H9 (cell line): ENCODE measurements at regions not wholly inside any gene's neighbourhood (a gene's known extent, or its start where the extent isn't known, plus 50 kb on each side); places are given as distances from the start of the nearest gene placed in this dataset.

Source experiments
- DNase-seq: peaks from one replicate; pipeline ENCODE4 v3.0.0-alpha.2; 2017
- H2AFZ ChIP-seq: one replicate; pipeline ENCODE4 v1.6.1; 2013; ENCODE audit warnings: mild to moderate bottlenecking, low read length, control low read depth, moderate library complexity
- H2AK5ac ChIP-seq: 2 replicates; pipeline ENCODE4 v1.6.1; 2013; ENCODE audit warnings: low read length, control low read depth, mixed read lengths; ENCODE audit not compliant: insufficient read length
- H2BK120ac ChIP-seq: one replicate; pipeline ENCODE4 v1.6.1; 2013; ENCODE audit warnings: low read depth, mild to moderate bottlenecking, low read length, control low read depth, inconsistent platforms; ENCODE audit not compliant: poor library complexity, severe bottlenecking
- H2BK12ac ChIP-seq: 2 replicates; pipeline ENCODE4 v1.6.1; 2013; ENCODE audit warnings: low read length, control low read depth, mixed read lengths, low read depth; ENCODE audit not compliant: insufficient read length
- H2BK15ac ChIP-seq: 2 replicates; pipeline ENCODE4 v1.6.1; 2013; ENCODE audit warnings: low read depth, low read length, control low read depth
- H2BK20ac ChIP-seq: one replicate; pipeline ENCODE4 v1.6.1; 2013; ENCODE audit warnings: low read depth, mild to moderate bottlenecking, low read length, control low read depth, inconsistent platforms; ENCODE audit not compliant: poor library complexity, severe bottlenecking
- H2BK5ac ChIP-seq: 2 replicates; pipeline ENCODE4 v1.6.1; 2013; ENCODE audit warnings: low read length, control low read depth, mixed read lengths; ENCODE audit not compliant: insufficient read length
- H3K14ac ChIP-seq: 2 replicates; pipeline ENCODE4 v1.6.1; 2013; ENCODE audit warnings: low read length, control low read depth; ENCODE audit not compliant: insufficient read depth
- H3K18ac ChIP-seq: 2 replicates; pipeline ENCODE4 v1.6.1; 2013; ENCODE audit warnings: low read depth, mild to moderate bottlenecking, mixed read lengths, low read length, control low read depth; ENCODE audit not compliant: insufficient read length
- H3K23ac ChIP-seq: 2 replicates; pipeline ENCODE4 v1.6.1; 2013; ENCODE audit warnings: low read length, control low read depth, mixed read lengths, low read depth; ENCODE audit not compliant: insufficient read length
- H3K23me2 ChIP-seq: 2 replicates; pipeline ENCODE4 v1.6.1; 2013; ENCODE audit warnings: low read depth, mild to moderate bottlenecking, mixed read lengths, low read length, control low read depth; ENCODE audit not compliant: insufficient read length, poor library complexity, severe bottlenecking
- H3K27ac ChIP-seq: 2 replicates; pipeline ENCODE4 v1.5.1; 2013; ENCODE audit warnings: low read length, control low read depth, mixed read lengths, low read depth; ENCODE audit not compliant: insufficient read length
- H3K27me3 ChIP-seq: 2 replicates; pipeline ENCODE4 v1.6.1; 2013; ENCODE audit warnings: low read length, control low read depth, inconsistent platforms; ENCODE audit not compliant: insufficient read depth
- H3K4ac ChIP-seq: 2 replicates; pipeline ENCODE4 v1.6.1; 2013; ENCODE audit warnings: low read depth, mild to moderate bottlenecking, control low read depth, inconsistent platforms, low read length, moderate library complexity
- H3K4me1 ChIP-seq: 2 replicates; pipeline ENCODE4 v1.6.1; 2013; ENCODE audit warnings: low read length, control low read depth, inconsistent platforms; ENCODE audit not compliant: insufficient read depth
- H3K4me2 ChIP-seq: 2 replicates; pipeline ENCODE4 v1.6.1; 2013; ENCODE audit warnings: low read length, control low read depth, mixed read lengths; ENCODE audit not compliant: insufficient read length, insufficient read depth
- H3K56ac ChIP-seq: 2 replicates; pipeline ENCODE4 v1.6.1; 2013; ENCODE audit warnings: low read depth, mild to moderate bottlenecking, mixed read lengths, low read length, control low read depth; ENCODE audit not compliant: insufficient read length
- H3K79me1 ChIP-seq: 2 replicates; pipeline ENCODE4 v1.6.1; 2013; ENCODE audit warnings: low read depth, mild to moderate bottlenecking, moderate library complexity, low read length, control low read depth, inconsistent platforms; ENCODE audit not compliant: insufficient read depth, poor library complexity, severe bottlenecking
- H3K79me2 ChIP-seq: 2 replicates; pipeline ENCODE4 v1.6.1; 2013; ENCODE audit warnings: low read length, control low read depth, inconsistent platforms; ENCODE audit not compliant: insufficient read depth
- H3K9ac ChIP-seq: 2 replicates; pipeline ENCODE4 v1.6.1; 2013; ENCODE audit warnings: low read length, control low read depth, mixed read lengths; ENCODE audit not compliant: insufficient read length; ENCODE audit errors: extremely low read depth
- H3K9me3 ChIP-seq: one replicate; pipeline ENCODE4 v1.6.1; 2013; ENCODE audit warnings: low read depth, low read length, inconsistent platforms; ENCODE audit not compliant: control insufficient read depth
- H3T11ph ChIP-seq: one replicate; pipeline ENCODE4 v1.6.1; 2013; ENCODE audit warnings: mild to moderate bottlenecking, low read length, control low read depth, inconsistent platforms
- H4K20me1 ChIP-seq: one replicate; pipeline ENCODE4 v1.6.1; 2013; ENCODE audit not compliant: control insufficient read depth, insufficient read length, insufficient read depth
- H4K5ac ChIP-seq: 2 replicates; pipeline ENCODE4 v1.6.1; 2013; ENCODE audit warnings: low read depth, mild to moderate bottlenecking, mixed read lengths, low read length, control low read depth; ENCODE audit not compliant: insufficient read length
- H4K8ac ChIP-seq: replicated peaks from 2 replicates; pipeline ENCODE4 v1.6.1; 2013; ENCODE audit warnings: low read length, control low read depth, mixed read lengths, low read depth; ENCODE audit not compliant: insufficient read length
- H4K91ac ChIP-seq: 2 replicates; pipeline ENCODE4 v1.6.1; 2013; ENCODE audit warnings: low read depth, mild to moderate bottlenecking, moderate library complexity, mixed read lengths, low read length, control low read depth; ENCODE audit not compliant: insufficient read length
- H3K27ac Mint-ChIP-seq, 3 experiments: 2 replicates in 2 of 3; 3 replicates in 1 of 3; pipeline ENCODE4 v1.8.0; 2020 to 2021; ENCODE audit warnings: mixed read lengths in 3 of 3, mild to moderate bottlenecking in 1 of 3, moderate library complexity in 1 of 3
- H3K27me3 Mint-ChIP-seq: 2 replicates; pipeline ENCODE4 v1.8.0; 2021; ENCODE audit warnings: low read depth, mild to moderate bottlenecking, moderate library complexity, mixed read lengths
- H3K36me3 Mint-ChIP-seq, 3 experiments: 2 replicates in 2 of 3; 3 replicates in 1 of 3; pipeline ENCODE4 v1.8.0; 2020 to 2021; ENCODE audit warnings: low read depth in 3 of 3, mixed read lengths in 3 of 3; ENCODE audit not compliant: insufficient read depth in 1 of 3
- H3K4me1 Mint-ChIP-seq, 2 experiments: 2 replicates each; pipeline ENCODE4 v1.8.0; 2020; ENCODE audit warnings: mixed read lengths in 2 of 2
- H3K4me3 Mint-ChIP-seq, 2 experiments: 2 replicates in 1 of 2; 3 replicates in 1 of 2; pipeline ENCODE4 v1.8.0; 2020 to 2021; ENCODE audit warnings: mild to moderate bottlenecking in 2 of 2, mixed read lengths in 2 of 2, moderate library complexity in 1 of 2
- H3K9me3 Mint-ChIP-seq, 2 experiments: 2 replicates in 1 of 2; 3 replicates in 1 of 2; pipeline ENCODE4 v1.8.0; 2020; ENCODE audit warnings: mild to moderate bottlenecking in 2 of 2, mixed read lengths in 2 of 2, moderate library complexity in 1 of 2
- CTCF ChIP-seq: fragments of 200-600 bp; sonication (generic); conservative IDR thresholded peaks from 3 replicates; pipeline ENCODE4 v1.8.0; 2021; ENCODE audit warnings: antibody characterized with exemption, mild to moderate bottlenecking
- WGBS: extraction: QIAGEN DNeasy Blood & Tissue Kit; methylation state at CpG from one replicate; pipeline ENCODE4 v1.1.7; 2013; ENCODE audit warnings: missing lambda C conversion rate, low lambda C conversion rate, mixed read lengths; ENCODE audit not compliant: insufficient read length; ENCODE audit errors: extremely low coverage; 5-methylcytosine and 5-hydroxymethylcytosine counted together

GRCh38 chr10:8726084-8726778, 671.7 kb downstream of the GATA3 start:
- Mint-ChIP-seq H3K27me3 (no peaks in the 10 kb centered on the region; the same call in 1 of the 2 replicates), H3K4me1 (peaks cover 2 to 8% of the 10 kb centered on the region in 2 experiments; a peak in 3 of 4 replicates), H3K36me3 (peaks cover 0 to 4% (median 1%) of the 10 kb centered on the region in 3 experiments; a peak in 1 of 7 replicates), H3K27ac (no peak overlapping the region), H3K9me3 (peaks cover 5 to 11% of the 10 kb centered on the region in 2 experiments; a peak in 4 of 5 replicates), H3K4me3 (no peak overlapping the region)
- Histone ChIP-seq H3K4me1 (no peaks in the 10 kb centered on the region), H3K9ac (no peak overlapping the region), H3K14ac (no peak overlapping the region), H3K18ac (no peak overlapping the region), H2BK12ac (no peak overlapping the region), H3K27me3 (no peaks in the 10 kb centered on the region), H4K20me1 (no peaks in the 10 kb centered on the region), H2AFZ (no peak overlapping the region), H2BK120ac (no peak overlapping the region), H3K56ac (no peak overlapping the region), H2BK20ac (no peak overlapping the region), H3K9me3 (no peaks in the 10 kb centered on the region), H3K23me2 (no peaks in the 10 kb centered on the region), H4K91ac (no peak overlapping the region), H4K5ac (no peak overlapping the region), H3K79me2 (no peaks in the 10 kb centered on the region), H2BK15ac (no peak overlapping the region), H3K79me1 (no peaks in the 10 kb centered on the region), H3T11ph (no peak overlapping the region), H2BK5ac (no peak overlapping the region), H3K4me2 (no peak overlapping the region), H2AK5ac (no peak overlapping the region), H3K27ac (no peak overlapping the region), H3K23ac (no peak overlapping the region), H3K4ac (no peak overlapping the region), H4K8ac (no peak overlapping the region)
- TF ChIP-seq CTCF, result no peak
- DNase-seq, result no peak
- WGBS, result no CpG with 5 or more reads among the region's 3 CpGs
